Neutrophil (primary cell): ENCODE measurements at regions not wholly inside any gene's neighbourhood (a gene's known extent, or its start where the extent isn't known, plus 50 kb on each side); places are given as distances from the start of the nearest gene placed in this dataset.
"Not testable (repeated sequence)": the region's sequence is repeated elsewhere in the genome, so short reads cannot be mapped to it uniquely, and the experiment has no call there.

ENCODE experiments used
- H3K27ac ChIP-seq: fragments of 200-600 bp; sonication (generic); 2 replicates; pipeline ENCODE4 v1.5.1; 2016; ENCODE audit warnings: mild to moderate bottlenecking, moderate library complexity
- H3K27me3 ChIP-seq: fragments of 200-600 bp; sonication (generic); 2 replicates; pipeline ENCODE4 v1.6.0; 2016; ENCODE audit warnings: mild to moderate bottlenecking
- H3K36me3 ChIP-seq: fragments of 200-600 bp; sonication (generic); 2 replicates; pipeline ENCODE4 v1.5.1; 2017
- H3K4me1 ChIP-seq, 2 experiments: fragments of 200-600 bp in 1 of 2; sonication (generic) in 1 of 2; 1 replicate in 1 of 2; 2 replicates in 1 of 2; pipeline versions ENCODE4 v1.5.1 to v1.6.1; 2013 to 2016; ENCODE audit warnings: low read depth in 1 of 2, low read length in 1 of 2, mild to moderate bottlenecking in 1 of 2, moderate library complexity in 1 of 2; ENCODE audit not compliant: control insufficient read depth in 1 of 2, insufficient read depth in 1 of 2
- H3K4me3 ChIP-seq, 2 experiments: fragments of 200-600 bp in 1 of 2; sonication (generic) in 1 of 2; 1 replicate in 1 of 2; 2 replicates in 1 of 2; pipeline ENCODE4 v1.5.1; 2013 to 2016; ENCODE audit warnings: low read depth in 1 of 2, low read length in 1 of 2, mild to moderate bottlenecking in 1 of 2, moderate library complexity in 1 of 2
- H3K9me3 ChIP-seq: fragments of 200-600 bp; sonication (generic); 2 replicates; pipeline ENCODE4 v1.5.1; 2016
- TF ChIP-seq, protein P1 (sequence below): fragments of 200-600 bp; sonication (generic); IDR thresholded peaks from 2 replicates; pipeline ENCODE4 v1.5.1; 2016; ENCODE audit warnings: antibody characterized with exemption

DNA sequence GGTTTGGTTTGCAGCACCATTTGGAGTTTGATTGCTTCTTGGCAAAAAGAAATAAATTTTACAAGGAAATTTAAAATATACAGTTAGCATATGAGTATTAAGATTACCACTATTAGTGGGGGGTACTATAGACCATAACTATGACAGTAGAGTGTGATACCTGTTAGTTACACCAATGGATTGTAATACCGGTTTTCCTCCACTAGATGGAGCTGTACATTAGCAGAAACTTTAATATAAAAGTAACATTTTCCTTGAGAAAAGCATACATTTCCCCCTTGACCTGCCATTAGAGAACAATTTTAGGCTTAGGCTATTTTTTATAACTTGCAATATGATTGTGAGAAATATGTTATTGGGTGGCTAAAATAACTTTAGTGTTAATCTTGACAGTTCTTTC lies 163.9 kb upstream of the TGIF2LX start:
- H3K27me3 ChIP-seq, H3K27ac ChIP-seq, H3K4me3 ChIP-seq, H3K9me3 ChIP-seq, H3K4me1 ChIP-seq, H3K36me3 ChIP-seq: not testable (repeated sequence)
- TF ChIP-seq, protein P1, sequence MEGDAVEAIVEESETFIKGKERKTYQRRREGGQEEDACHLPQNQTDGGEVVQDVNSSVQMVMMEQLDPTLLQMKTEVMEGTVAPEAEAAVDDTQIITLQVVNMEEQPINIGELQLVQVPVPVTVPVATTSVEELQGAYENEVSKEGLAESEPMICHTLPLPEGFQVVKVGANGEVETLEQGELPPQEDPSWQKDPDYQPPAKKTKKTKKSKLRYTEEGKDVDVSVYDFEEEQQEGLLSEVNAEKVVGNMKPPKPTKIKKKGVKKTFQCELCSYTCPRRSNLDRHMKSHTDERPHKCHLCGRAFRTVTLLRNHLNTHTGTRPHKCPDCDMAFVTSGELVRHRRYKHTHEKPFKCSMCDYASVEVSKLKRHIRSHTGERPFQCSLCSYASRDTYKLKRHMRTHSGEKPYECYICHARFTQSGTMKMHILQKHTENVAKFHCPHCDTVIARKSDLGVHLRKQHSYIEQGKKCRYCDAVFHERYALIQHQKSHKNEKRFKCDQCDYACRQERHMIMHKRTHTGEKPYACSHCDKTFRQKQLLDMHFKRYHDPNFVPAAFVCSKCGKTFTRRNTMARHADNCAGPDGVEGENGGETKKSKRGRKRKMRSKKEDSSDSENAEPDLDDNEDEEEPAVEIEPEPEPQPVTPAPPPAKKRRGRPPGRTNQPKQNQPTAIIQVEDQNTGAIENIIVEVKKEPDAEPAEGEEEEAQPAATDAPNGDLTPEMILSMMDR: peak; percentile 25

DNA sequence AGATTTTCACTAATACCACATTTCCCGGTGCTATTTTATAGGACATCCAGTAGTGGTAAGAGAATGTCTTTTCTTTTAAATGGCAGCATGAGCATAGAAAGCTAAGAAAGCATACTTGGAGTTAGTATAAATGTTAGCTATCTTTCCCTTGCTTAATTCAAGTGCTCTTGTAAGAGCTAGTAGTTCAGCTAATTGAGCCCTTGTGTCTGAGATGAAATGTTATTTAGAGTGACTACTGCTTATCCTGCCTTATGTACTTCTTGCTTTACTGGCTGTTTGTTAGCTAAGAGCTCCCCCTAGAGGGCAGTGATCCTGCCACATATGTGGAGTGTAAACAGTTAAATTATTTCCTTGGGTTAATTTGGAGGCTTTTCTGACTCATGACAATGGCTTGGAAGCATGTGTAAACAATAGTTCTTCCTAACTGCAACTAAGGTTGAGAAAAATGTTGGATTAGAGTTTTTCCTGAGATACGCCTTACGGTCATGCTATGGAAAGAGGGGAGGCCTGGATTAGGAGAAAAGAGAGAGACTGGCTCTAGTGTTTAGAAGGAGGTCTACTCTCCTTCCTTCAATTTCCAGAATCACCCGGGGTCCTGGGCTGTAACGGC lies 162.5 kb upstream of the TGIF2LX start:
- H3K4me3 ChIP-seq, H3K9me3 ChIP-seq, H3K27ac ChIP-seq, H3K36me3 ChIP-seq, H3K4me1 ChIP-seq, H3K27me3 ChIP-seq: not testable (repeated sequence)

DNA sequence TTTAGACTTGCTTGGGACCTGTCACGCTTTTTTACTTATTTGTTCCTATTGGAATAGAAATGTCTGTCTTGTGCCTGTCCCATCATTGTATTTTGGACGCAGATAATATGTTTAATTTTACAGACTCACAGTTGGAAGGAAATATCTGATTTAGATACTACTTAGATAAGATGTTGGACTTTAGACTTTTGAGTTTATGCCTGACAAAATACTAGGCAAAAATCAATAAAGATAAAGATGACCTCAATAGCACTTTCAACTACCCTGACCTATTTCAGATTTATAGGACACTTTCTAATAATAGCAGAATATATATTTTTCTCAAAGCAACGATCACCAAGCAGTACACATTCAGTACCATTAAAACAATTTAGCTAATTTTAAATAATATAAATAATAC lies 150.1 kb upstream of the TGIF2LX start:
- H3K9me3 ChIP-seq, H3K4me1 ChIP-seq, H3K27me3 ChIP-seq, H3K27ac ChIP-seq, H3K36me3 ChIP-seq, H3K4me3 ChIP-seq: not testable (repeated sequence)

DNA sequence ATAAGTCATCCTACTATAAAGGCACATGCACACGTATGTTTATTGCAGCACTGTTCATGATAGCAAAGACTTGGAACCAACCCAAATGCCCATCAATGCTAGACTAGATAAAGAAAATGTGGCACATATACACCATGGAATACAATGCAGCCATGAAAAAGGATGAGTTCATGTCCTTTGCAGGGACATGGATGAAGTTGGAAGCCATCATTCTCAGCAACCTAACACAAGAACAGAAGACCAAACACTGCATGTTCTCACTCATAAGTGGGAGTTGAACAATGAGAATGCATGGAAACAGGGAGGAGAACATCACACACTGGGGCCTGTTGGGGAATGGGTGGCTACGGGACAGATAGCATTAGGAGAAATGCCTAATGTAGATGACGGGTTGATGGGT lies 110.3 kb upstream of the TGIF2LX start:
- H3K4me3 ChIP-seq, H3K4me1 ChIP-seq, H3K9me3 ChIP-seq, H3K27me3 ChIP-seq, H3K36me3 ChIP-seq, H3K27ac ChIP-seq: not testable (repeated sequence)

DNA sequence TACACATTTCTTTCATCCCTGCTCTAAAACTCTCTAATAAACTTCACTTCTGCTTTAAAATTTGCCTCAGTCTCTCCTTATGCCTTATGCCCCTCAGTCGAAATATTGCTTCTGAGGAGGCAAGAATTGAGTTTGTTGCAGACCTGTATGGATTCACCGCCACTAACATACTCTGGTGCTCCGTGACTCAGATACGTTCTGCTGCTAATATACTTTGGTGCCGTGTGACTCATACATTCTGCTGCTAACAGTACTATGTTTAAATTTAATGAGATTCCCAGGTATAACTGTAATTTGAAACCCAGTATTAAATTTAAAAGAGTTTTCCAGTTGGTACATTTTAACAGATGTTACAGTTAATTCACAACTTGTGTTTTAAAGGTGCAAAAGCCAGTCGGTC lies 82.0 kb upstream of the TGIF2LX start:
- H3K27ac ChIP-seq, H3K4me3 ChIP-seq, H3K36me3 ChIP-seq, H3K4me1 ChIP-seq, H3K9me3 ChIP-seq, H3K27me3 ChIP-seq: not testable (repeated sequence)

DNA sequence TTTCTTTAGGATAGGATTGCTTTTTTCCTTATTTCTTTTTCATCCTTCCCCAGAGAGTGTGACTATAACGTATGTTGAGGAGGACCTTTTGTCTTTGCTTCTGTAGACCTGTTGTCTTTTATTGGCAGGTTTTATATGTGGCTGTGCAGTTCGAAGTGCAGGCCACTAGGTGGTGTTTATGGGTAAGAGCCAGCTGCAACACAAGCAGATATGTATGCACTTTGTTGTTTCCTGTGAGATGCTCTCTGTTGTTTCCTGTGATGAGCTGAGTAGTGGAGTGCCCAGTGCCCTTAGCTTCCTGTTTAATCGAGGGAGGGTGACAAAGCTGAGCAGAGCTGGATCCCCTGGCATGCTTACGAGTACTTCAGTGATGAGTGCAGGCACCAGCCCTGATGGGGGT lies 50.0 kb upstream of the TGIF2LX start:
- not testable (repeated sequence) for H3K36me3 ChIP-seq, H3K9me3 ChIP-seq, H3K27me3 ChIP-seq, H3K4me1 ChIP-seq, H3K4me3 ChIP-seq, H3K27ac ChIP-seq
